ENCODE measurements at regions not wholly inside any gene's neighbourhood (a gene's known extent, or its start where the extent isn't known, plus 50 kb on each side); places are given as distances from the start of the nearest gene placed in this dataset.

DNA sequence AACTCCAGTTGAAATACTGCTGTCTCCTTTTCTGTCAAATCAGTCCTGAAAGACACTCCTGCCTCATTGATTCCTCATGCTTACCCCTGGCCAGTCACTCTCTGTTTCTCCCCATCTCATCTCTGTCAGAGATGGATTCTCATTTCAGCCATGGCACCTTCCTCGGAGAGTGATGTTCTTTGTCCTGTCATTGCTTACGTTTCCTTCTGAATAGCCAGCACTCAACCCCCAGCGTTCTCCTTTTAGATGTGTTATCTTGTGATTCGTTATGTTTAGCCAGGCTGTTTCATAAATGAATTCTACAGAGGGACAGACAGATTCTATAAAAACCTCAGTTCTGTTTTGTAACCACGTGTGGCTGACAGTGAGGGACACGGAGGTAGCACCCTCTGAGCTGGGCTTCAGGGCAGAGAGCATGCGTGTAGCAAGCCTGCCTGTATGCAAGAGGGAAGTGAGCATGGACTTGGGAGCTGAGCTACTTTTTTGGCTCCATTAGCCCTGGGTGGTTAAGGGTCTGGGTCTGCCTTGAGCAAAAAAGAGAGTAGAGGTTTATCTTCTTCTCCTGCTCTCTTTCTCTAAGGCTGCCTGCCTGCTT is 354.6 kb downstream of the DDX10 start:
- TF ChIP-seq, protein P1, sequence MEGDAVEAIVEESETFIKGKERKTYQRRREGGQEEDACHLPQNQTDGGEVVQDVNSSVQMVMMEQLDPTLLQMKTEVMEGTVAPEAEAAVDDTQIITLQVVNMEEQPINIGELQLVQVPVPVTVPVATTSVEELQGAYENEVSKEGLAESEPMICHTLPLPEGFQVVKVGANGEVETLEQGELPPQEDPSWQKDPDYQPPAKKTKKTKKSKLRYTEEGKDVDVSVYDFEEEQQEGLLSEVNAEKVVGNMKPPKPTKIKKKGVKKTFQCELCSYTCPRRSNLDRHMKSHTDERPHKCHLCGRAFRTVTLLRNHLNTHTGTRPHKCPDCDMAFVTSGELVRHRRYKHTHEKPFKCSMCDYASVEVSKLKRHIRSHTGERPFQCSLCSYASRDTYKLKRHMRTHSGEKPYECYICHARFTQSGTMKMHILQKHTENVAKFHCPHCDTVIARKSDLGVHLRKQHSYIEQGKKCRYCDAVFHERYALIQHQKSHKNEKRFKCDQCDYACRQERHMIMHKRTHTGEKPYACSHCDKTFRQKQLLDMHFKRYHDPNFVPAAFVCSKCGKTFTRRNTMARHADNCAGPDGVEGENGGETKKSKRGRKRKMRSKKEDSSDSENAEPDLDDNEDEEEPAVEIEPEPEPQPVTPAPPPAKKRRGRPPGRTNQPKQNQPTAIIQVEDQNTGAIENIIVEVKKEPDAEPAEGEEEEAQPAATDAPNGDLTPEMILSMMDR (IDR thresholded peaks at IDR 0.05) = no peak
- no peak for TF ChIP-seq POLR2A (IDR thresholded peaks at IDR 0.05)

Data from right lobe of liver (tissue), 4 donors.